OCI-LY3 (cell line): ENCODE measurements at regions not wholly inside any gene's neighbourhood (a gene's known extent, or its start where the extent isn't known, plus 50 kb on each side); places are given as distances from the start of the nearest gene placed in this dataset.

Experiments used
- H2AFZ ChIP-seq: fragments of 200-600, 300-600 bp; shearing (Covaris generic); 2 replicates; pipeline ENCODE4 v1.6.0; 2014; ENCODE audit warnings: antibody characterized with exemption, low read depth, low read length
- H3K27ac ChIP-seq: fragments of 200-600, 300-600 bp; sonication (generic); 2 replicates; pipeline ENCODE4 v1.5.1; 2014; ENCODE audit warnings: mild to moderate bottlenecking, low read length, moderate library complexity, mixed read lengths
- H3K27me3 ChIP-seq: fragments of 200-600, 300-600 bp; sonication (generic); 2 replicates; pipeline ENCODE4 v1.6.1; 2014; ENCODE audit warnings: low read depth, low read length, mixed read lengths
- H3K36me3 ChIP-seq: fragments of 200-600, 300-600 bp; sonication (generic); replicated peaks from 2 replicates; pipeline ENCODE3; 2014; ENCODE audit warnings: low read depth, low read length, mixed read lengths
- H3K4me1 ChIP-seq: fragments of 300-600, 200-600 bp; sonication (generic); 2 replicates; pipeline ENCODE4 v1.6.1; 2014; ENCODE audit warnings: low read length, mixed read lengths
- H3K4me2 ChIP-seq: fragments of 200-600, 300-600 bp; sonication (generic); 2 replicates; pipeline ENCODE4 v1.6.1; 2014; ENCODE audit warnings: low read length, mixed read lengths
- H3K4me3 ChIP-seq: fragments of 300-600, 200-600 bp; sonication (generic); 2 replicates; pipeline ENCODE4 v1.5.1; 2014; ENCODE audit warnings: antibody characterized with exemption, mild to moderate bottlenecking, low read length, moderate library complexity
- H3K79me2 ChIP-seq: fragments of 300-600, 200-600 bp; shearing (Covaris generic); 2 replicates; pipeline ENCODE4 v1.6.1; 2014; ENCODE audit warnings: mild to moderate bottlenecking, low read length, mixed read lengths
- H3K9ac ChIP-seq: fragments of 300-600, 200-600 bp; shearing (Covaris generic); 2 replicates; pipeline ENCODE4 v1.6.0; 2014; ENCODE audit warnings: mild to moderate bottlenecking, low read length, moderate library complexity
- H3K9me3 ChIP-seq: fragments of 200-600, 300-600 bp; shearing (Covaris generic); 2 replicates; pipeline ENCODE4 v1.6.1; 2014; ENCODE audit warnings: low read length, mixed read lengths; ENCODE audit not compliant: insufficient read depth
- H4K20me1 ChIP-seq: fragments of 200-600, 300-600 bp; sonication (generic); 2 replicates; pipeline ENCODE4 v1.6.1; 2016; ENCODE audit warnings: low read length, mixed read lengths; ENCODE audit not compliant: insufficient read depth
- CTCF ChIP-seq: fragments of 200-600, 300-600 bp; sonication (generic); IDR thresholded peaks from 2 replicates; pipeline ENCODE4 v1.5.1; 2014; ENCODE audit warnings: antibody characterized with exemption, low read length, low read depth
- EZH2phosphoT487 ChIP-seq: fragments of 200-600 bp; shearing (Covaris generic); IDR thresholded peaks from 2 replicates; pipeline ENCODE4 v1.6.1; 2018; ENCODE audit warnings: antibody characterized with exemption, mixed run types, low read depth

- no peaks in the 10 kb centered on the region for H3K9me3 ChIP-seq
- H3K27me3 ChIP-seq, result no peaks in the 10 kb centered on the region
- H3K4me2 ChIP-seq, result no peak overlapping the region
- H3K79me2 ChIP-seq, result no peaks in the 10 kb centered on the region
- TF ChIP-seq CTCF, result no peak
- no peak for TF ChIP-seq EZH2phosphoT487
- no peaks in the 10 kb centered on the region for H3K36me3 ChIP-seq
- no peak overlapping the region for H3K4me3 ChIP-seq
- H3K27ac ChIP-seq, result no peak overlapping the region
- no peaks in the 10 kb centered on the region for H3K4me1 ChIP-seq
- no peak overlapping the region for H3K9ac ChIP-seq
- no peaks in the 10 kb centered on the region for H4K20me1 ChIP-seq
- H2AFZ ChIP-seq, result no peak overlapping the region
Measured at GRCh38 chr6:117837261-117837660, 69.8 kb upstream of the SLC35F1 start.

- H3K9ac ChIP-seq, result no peak overlapping the region
- no peaks in the 10 kb centered on the region for H3K9me3 ChIP-seq
- H3K27ac ChIP-seq, result no peak overlapping the region
- no peaks in the 10 kb centered on the region for H4K20me1 ChIP-seq
- H3K4me2 ChIP-seq, result no peak overlapping the region
- no peak overlapping the region for H2AFZ ChIP-seq
- H3K27me3 ChIP-seq, result no peaks in the 10 kb centered on the region
- no peaks in the 10 kb centered on the region for H3K4me1 ChIP-seq
- TF ChIP-seq EZH2phosphoT487 (no peak), CTCF (peak; percentile 54)
- no peak overlapping the region for H3K4me3 ChIP-seq
- no peaks in the 10 kb centered on the region for H3K79me2 ChIP-seq
- H3K36me3 ChIP-seq, result no peaks in the 10 kb centered on the region
Measured at GRCh38 chr6:117840541-117840983, 66.5 kb upstream of the SLC35F1 start.

GRCh38 chr6:117847912-117848311 is 59.2 kb upstream of the SLC35F1 start:
- H3K9me3 ChIP-seq, result no peaks in the 10 kb centered on the region
- H3K4me1 ChIP-seq, result no peaks in the 10 kb centered on the region
- H4K20me1 ChIP-seq, result no peaks in the 10 kb centered on the region
- H3K4me2 ChIP-seq, result no peak overlapping the region
- H3K79me2 ChIP-seq, result no peaks in the 10 kb centered on the region
- no peak for TF ChIP-seq EZH2phosphoT487
- no peak for TF ChIP-seq CTCF
- no peak overlapping the region for H3K9ac ChIP-seq
- no peak overlapping the region for H2AFZ ChIP-seq
- H3K36me3 ChIP-seq, result no peaks in the 10 kb centered on the region
- no peaks in the 10 kb centered on the region for H3K27me3 ChIP-seq
- H3K4me3 ChIP-seq, result no peak overlapping the region
- H3K27ac ChIP-seq, result no peak overlapping the region

GRCh38 chr6:117849087-117849486 is 58.0 kb upstream of the SLC35F1 start:
- H3K79me2 ChIP-seq, result no peaks in the 10 kb centered on the region
- H3K27me3 ChIP-seq, result no peaks in the 10 kb centered on the region
- no peaks in the 10 kb centered on the region for H3K4me1 ChIP-seq
- H2AFZ ChIP-seq, result no peak overlapping the region
- no peak overlapping the region for H3K4me3 ChIP-seq
- H3K4me2 ChIP-seq, result no peak overlapping the region
- H4K20me1 ChIP-seq, result no peaks in the 10 kb centered on the region
- H3K9me3 ChIP-seq, result no peaks in the 10 kb centered on the region
- H3K27ac ChIP-seq, result no peak overlapping the region
- H3K9ac ChIP-seq, result no peak overlapping the region
- no peaks in the 10 kb centered on the region for H3K36me3 ChIP-seq
- TF ChIP-seq CTCF, result no peak
- no peak for TF ChIP-seq EZH2phosphoT487
